ENCODE measurements at regions not wholly inside any gene's neighbourhood (a gene's known extent, or its start where the extent isn't known, plus 50 kb on each side); places are given as distances from the start of the nearest gene placed in this dataset.

GRCh38 chr20:18981962-18982539 is 168.5 kb downstream of the SCP2D1 start:
- Histone ChIP-seq H2AFZ (replicated peaks) (no peak overlapping the region), H3K9me3 (ENCODE audit: low read depth) (no peaks in the 10 kb centered on the region), H3F3A (ENCODE audit: low read depth) (no peaks in the 10 kb centered on the region), H4K20me1 (ENCODE audit: low read depth) (no peaks in the 10 kb centered on the region), H3K36me3 (no peaks in the 10 kb centered on the region), H3K4me2 (no peak overlapping the region), H3K4me3 (no peak overlapping the region), H3K27ac (no peak overlapping the region), H3K79me2 (ENCODE audit: low read depth) (no peaks in the 10 kb centered on the region), H3K9ac (no peak overlapping the region), H3K4me1 (no peaks in the 10 kb centered on the region), H3K27me3 (no peaks in the 10 kb centered on the region)
- Mint-ChIP-seq H3K4me1 (peaks cover 2% of the 10 kb centered on the region), H3K9me3 (no peaks in the 10 kb centered on the region), H3K4me3 (no peak overlapping the region), H3K27me3 (ENCODE audit: insufficient read depth, low read depth) (no peaks in the 10 kb centered on the region), H3K27ac (no peak overlapping the region), H3K36me3 (no peaks in the 10 kb centered on the region)
- no peak for TF ChIP-seq CTCF (IDR thresholded peaks at IDR 0.05)
- no peak for TF ChIP-seq EZH2phosphoT487 (IDR thresholded peaks at IDR 0.05)
- no peak for TF ChIP-seq EZH2 (IDR thresholded peaks at IDR 0.05)
- no peak for DNase-seq (ENCODE audit: low spot score)

- Mint-ChIP-seq H3K27ac (no peak overlapping the region), H3K4me1 (peaks cover 2% of the 10 kb centered on the region), H3K36me3 (no peaks in the 10 kb centered on the region), H3K27me3 (ENCODE audit: insufficient read depth, low read depth) (no peaks in the 10 kb centered on the region), H3K4me3 (no peak overlapping the region), H3K9me3 (no peaks in the 10 kb centered on the region)
- no peak overlapping the region for H3K4me2 ChIP-seq
- H3F3A ChIP-seq (ENCODE audit: low read depth) = no peaks in the 10 kb centered on the region
- no peak overlapping the region for H3K27ac ChIP-seq
- no peaks in the 10 kb centered on the region for H3K27me3 ChIP-seq
- H3K4me1 ChIP-seq = no peaks in the 10 kb centered on the region
- no peak overlapping the region for H2AFZ ChIP-seq (replicated peaks)
- no peaks in the 10 kb centered on the region for H4K20me1 ChIP-seq (ENCODE audit: low read depth)
- DNase-seq (ENCODE audit: low spot score) = no peak
- H3K9ac ChIP-seq = no peak overlapping the region
- no peaks in the 10 kb centered on the region for H3K36me3 ChIP-seq
- H3K4me3 ChIP-seq = no peak overlapping the region
- TF ChIP-seq EZH2phosphoT487 (IDR thresholded peaks at IDR 0.05) = no peak
- no peak for TF ChIP-seq CTCF (IDR thresholded peaks at IDR 0.05)
- no peak for TF ChIP-seq EZH2 (IDR thresholded peaks at IDR 0.05)
- no peaks in the 10 kb centered on the region for H3K79me2 ChIP-seq (ENCODE audit: low read depth)
- H3K9me3 ChIP-seq (ENCODE audit: low read depth) = no peaks in the 10 kb centered on the region
These were observed 170.2 kb downstream of the SCP2D1 start for GRCh38 chr20:18983796-18984195.

DNA sequence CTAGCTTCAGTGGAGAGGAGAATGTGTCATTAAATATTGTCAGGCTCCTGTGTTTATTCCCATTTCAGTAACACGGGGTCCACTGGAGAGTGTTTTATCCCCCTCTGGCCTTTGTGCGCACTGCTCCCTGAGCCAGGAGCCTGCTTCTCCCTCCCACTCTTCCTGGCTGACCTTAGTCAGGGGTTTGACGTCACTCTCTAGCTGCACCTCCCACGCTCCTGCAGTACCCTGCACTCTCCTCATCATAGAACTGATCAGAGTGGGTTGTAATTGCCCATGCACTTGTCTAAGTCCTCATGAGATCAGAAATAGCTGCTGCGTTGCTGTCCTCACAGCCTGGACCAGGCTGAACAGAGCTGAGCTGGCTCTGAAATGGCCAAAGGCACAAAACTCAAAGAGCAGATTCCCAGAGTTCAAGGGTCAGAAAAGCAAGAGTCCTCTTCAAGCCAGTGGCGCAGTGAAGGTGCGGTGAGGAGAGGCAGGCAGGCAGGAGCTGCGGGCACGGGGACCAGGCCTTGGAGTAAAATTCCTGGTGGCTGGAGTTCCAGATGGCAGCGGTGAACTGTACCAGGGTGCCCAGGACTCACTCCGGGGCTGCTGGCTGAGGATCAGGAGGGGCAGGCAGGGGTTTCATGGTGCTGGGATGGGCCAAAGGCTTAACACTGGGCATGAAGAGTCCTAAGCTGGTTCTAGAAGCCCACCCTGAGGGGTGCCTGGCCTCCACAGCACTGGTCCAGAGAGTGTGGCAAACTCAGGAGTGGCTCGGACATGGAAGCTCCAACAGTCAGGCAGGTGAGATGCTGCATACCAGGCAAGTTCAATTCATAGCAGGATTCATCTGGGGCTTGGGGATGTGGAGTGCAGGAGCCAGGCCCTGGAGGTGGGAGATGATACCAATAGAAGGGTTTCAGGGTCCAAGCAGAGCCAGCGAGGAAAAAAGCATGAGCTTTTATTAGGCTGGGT is 170.9 kb downstream of the SCP2D1 start:
- H3K4me3 ChIP-seq = no peak overlapping the region
- H3K9me3 ChIP-seq (ENCODE audit: low read depth) = no peaks in the 10 kb centered on the region
- H3K27me3 ChIP-seq = no peaks in the 10 kb centered on the region
- H3K36me3 Mint-ChIP-seq = no peaks in the 10 kb centered on the region
- no peak overlapping the region for H3K9ac ChIP-seq
- H3K79me2 ChIP-seq (ENCODE audit: low read depth) = no peaks in the 10 kb centered on the region
- H3F3A ChIP-seq (ENCODE audit: low read depth) = no peaks in the 10 kb centered on the region
- no peak overlapping the region for H3K4me2 ChIP-seq
- H3K27me3 Mint-ChIP-seq (ENCODE audit: insufficient read depth, low read depth) = no peaks in the 10 kb centered on the region
- H2AFZ ChIP-seq (replicated peaks) = peak overlapping the region; percentile 32
- no peaks in the 10 kb centered on the region for H3K4me1 ChIP-seq
- no peaks in the 10 kb centered on the region for H3K36me3 ChIP-seq
- no peaks in the 10 kb centered on the region for H4K20me1 ChIP-seq (ENCODE audit: low read depth)
- H3K4me3 Mint-ChIP-seq = no peak overlapping the region
- H3K4me1 Mint-ChIP-seq = peaks cover 2% of the 10 kb centered on the region
- H3K27ac ChIP-seq = no peak overlapping the region
- no peaks in the 10 kb centered on the region for H3K9me3 Mint-ChIP-seq
- peak overlapping the region; percentile 13 for H3K27ac Mint-ChIP-seq
- TF ChIP-seq EZH2 (IDR thresholded peaks at IDR 0.05) (no peak), CTCF (IDR thresholded peaks at IDR 0.05) (no peak), EZH2phosphoT487 (IDR thresholded peaks at IDR 0.05) (no peak)
- DNase-seq (ENCODE audit: low spot score) = peak; percentile 4
